HG03045 (cell line): ENCODE measurements at regions not wholly inside any gene's neighbourhood (a gene's known extent, or its start where the extent isn't known, plus 50 kb on each side); places are given as distances from the start of the nearest gene placed in this dataset.
A peak's percentile ranks its signal among the peaks of the same experiment; 100 is the strongest.
"Not testable (repeated sequence)": the region's sequence is repeated elsewhere in the genome, so short reads cannot be mapped to it uniquely, and the experiment has no call there.

ENCODE experiments used
- ATAC-seq: cut with Tn5 transposase; IDR thresholded peaks from one replicate; pipeline ENCODE4 v1.9.1; 2021; ENCODE audit warnings: mild to moderate bottlenecking, moderate library complexity; ENCODE audit not compliant: unreplicated experiment

DNA sequence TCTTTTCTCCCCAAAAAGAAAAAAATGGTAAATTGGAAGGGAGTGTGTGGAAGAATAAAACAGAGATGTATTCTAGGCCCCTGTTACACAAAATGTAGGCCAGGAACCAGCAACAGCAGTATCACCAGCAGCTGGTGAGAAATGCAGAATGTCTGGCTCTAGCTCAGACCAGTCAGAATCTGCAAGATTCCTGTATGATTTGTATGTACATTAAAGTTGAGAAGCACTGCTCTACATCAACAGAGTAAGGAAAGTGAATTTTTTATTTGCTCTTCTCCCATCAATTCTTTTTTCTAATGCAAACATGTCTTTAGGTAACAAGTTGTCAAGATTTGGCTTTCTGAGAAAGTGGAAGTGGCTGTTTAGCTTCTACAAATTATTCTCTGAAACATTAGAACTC is 235.4 kb upstream of the FANCL start:
- no peak for ATAC-seq

GRCh38 chr2:58475756-58476155 is 234.6 kb upstream of the FANCL start:
- no peak for ATAC-seq

DNA sequence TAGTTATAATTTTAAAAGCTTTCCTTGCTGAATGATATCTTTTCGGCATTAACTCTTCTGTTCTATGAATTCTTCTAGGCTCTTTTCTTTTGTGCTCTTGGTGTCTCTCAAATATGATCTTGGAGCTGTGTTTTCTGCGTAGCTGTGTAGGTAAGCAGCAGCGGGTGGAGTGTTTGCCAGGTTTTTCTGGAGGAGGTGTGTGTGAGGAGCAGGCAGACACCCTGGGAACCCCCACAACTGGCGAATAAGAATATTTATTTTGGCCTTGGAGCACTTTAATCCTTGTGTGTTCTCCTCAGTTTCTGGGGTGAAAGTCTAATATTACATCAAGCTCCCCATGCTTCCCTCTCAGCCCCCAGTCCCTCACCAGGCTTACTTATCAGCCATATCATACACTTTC is 232.0 kb upstream of the FANCL start:
- no peak for ATAC-seq

DNA sequence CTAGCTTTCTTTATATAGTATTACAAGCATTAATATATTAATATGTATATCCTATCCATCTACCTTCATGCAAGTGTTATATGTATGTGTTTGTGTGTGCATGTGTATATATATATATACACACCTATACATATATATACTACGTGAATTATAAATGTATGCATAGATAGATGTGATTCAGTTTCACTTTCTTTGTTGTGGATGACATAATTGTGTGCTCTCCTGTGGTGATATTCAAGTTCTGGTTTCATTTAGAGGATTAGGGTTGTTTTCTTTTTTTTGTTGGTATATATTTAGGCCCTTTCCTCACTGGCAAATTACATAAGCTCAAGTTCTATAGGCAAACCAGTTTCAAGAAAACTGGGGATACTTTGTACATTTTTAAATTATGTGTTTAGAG is 225.7 kb upstream of the FANCL start:
- no peak for ATAC-seq

DNA sequence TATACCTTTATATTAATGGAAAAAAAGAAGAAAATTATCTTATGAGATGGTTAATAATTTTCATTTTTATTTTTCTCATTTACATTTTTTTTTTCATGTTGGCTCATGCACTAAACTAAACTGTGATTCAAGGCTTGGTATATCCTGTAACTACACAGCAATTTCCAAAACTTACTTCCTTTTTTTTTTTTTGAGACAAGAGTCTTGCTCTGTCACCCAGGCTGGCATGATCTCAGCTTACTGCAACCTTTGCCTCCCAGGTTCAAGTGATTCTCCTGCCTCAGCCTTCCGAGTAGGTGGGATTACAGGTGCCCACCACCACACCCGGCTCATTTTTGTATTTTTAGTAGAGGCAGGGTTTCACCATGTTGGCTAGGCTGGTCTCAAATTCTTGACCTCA is 224.9 kb upstream of the FANCL start:
- not testable (repeated sequence) for ATAC-seq

- ATAC-seq: no peak
These were observed 219.5 kb upstream of the FANCL start for GRCh38 chr2:58460670-58461069.

DNA sequence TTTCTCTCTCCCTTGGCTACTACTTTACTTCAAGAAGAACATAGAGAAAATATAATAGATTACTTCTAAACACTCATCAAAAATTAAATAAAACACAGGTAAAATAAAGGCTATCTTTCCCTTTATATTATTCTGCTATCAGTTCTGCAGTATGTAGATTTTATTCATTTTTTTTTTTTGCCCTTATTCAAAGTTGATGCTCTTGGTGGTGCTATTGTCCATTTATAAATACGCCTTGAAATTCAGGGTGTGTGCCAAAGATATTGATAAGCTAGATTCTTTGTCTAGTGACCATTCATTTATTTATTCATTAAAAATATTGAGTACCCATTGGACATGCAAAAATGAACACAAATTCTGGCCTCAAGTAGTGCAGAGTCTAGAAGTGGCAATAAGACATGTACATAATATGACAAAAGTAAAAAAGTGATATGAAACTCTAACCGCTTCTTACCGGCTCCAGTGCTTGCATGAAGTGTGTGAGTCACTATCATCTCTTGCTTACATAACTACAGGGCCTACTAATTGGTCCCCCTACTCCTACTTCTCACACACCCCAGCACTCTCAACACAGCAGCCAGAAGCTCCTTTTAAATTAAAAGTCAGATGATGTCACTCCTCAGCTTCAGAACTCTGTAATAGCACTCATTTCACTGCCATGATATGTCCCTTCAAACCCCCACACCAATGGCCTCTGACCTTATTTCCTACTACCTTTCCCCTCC is 208.3 kb upstream of the FANCL start:
- peak; percentile 71 for ATAC-seq

- ATAC-seq: no peak
These were observed 207.7 kb upstream of the FANCL start for GRCh38 chr2:58448845-58449244.

- ATAC-seq: peak; percentile 56
These were observed 207.0 kb upstream of the FANCL start for GRCh38 chr2:58448065-58448507.

- ATAC-seq: no peak
These were observed 206.5 kb upstream of the FANCL start for GRCh38 chr2:58447586-58447985.

GRCh38 chr2:58441643-58442042 is 200.5 kb upstream of the FANCL start:
- ATAC-seq: no peak

GRCh38 chr2:58436872-58437271 is 195.7 kb upstream of the FANCL start:
- no peak for ATAC-seq

DNA sequence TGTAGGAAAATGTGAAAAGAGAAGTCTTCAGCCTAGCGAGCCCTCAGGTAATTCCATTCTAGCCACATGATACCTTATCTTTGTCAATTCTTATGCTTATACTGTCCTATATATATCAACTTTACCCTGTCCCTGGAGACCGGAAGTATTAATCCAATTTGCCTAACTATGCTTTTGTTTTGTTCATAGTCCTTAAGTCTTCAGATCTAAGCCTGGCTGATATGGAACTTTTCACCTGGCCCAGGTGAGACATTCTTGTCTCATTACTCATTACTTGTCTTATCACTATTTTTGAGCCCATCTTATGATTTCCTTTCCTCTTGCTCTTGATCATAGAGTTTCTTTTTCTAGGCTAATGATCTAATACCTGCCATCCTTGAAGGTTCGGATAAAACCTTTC is 194.1 kb upstream of the FANCL start:
- ATAC-seq: no peak

DNA sequence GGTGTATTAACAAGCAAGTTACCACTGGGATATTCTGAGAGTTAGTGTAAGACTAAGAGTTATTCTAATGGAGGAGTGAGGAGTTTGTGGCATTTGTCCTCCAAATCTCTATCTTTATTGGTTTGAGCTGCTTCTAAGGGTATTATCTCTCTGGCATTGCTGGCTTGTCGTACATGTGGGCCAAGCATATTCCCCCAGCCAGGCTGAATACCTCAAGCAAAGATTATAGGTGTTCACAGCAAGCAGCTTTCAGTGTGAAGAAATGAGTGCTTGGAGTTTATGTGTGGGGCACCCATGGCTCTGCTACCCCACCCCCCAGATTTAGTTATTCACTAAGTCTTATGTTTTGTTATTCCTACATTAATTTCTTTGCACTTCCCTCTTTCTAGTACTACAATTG is 193.6 kb upstream of the FANCL start:
- ATAC-seq: no peak

DNA sequence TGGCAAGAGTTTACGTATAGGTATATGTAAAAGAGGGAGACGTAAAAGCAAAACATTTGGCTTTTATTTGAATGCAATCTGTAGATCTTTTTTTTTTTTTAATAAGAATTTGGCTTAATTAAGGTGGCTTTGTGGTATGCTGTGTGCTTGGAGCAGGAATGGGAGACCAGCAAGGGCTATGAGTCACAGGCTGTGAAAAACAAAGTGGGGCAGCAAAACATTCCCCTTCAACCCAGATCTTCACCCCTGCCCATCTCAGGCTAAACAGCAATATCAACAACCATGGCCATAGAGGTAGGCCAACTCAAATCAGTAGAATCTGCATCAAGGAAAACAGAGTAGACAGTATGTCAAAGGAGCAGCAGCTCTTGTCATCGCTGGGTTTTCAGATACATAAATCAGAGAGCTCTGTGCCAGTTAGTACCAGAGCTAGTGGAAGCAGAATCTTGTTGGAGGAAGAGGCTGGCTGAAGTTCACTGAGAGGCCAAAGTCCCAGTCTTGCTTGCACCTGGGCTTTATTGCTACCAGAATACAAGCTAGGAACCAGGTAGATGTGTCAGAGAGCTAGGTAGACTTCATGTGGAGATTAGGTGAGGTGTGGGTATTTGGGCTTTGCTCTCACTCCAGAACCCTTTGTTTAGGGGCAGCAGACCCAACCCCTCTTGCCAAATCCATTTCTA is 191.5 kb upstream of the FANCL start:
- no peak for ATAC-seq

DNA sequence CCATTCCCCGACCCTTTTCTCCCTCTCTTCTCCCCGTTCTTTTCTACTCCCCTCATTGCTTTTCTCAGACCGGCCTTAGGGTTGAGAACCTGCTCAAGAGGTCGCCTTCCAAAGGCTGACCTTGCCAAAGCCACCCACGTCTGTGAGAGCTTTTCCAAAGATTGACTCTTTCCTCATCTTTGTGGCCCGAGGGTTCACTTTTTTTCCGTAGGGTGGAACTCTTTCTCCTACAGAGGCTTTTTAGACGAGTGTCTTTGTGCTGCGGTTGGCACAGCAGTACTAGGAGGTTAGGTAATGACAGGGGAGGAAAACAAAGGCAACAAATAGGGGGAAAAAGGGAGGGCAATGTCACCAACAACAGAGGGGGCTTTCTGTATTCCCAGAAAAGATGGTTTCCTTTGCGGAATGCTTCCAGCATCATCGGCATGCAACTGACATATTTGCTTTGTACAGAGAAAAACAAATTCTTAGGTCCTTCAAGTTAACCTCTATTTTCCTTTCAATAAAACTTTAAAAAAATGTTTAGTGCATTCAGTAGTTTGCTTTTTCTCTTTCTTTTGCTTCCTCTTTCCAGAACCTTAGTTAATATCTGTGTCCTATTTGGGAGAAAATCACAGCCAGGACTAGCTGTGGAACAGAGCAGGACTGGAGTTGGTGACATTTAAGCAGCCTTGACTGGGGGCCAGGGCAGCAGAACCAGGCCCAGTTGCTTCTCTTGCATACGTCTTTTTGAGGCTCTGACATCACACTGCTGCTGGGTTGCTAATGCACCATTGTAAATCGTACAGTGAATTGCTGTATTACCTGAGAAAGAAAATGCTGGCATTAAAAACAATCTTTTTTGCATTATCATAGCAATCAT is 188.1 kb upstream of the FANCL start:
- ATAC-seq: no peak

DNA sequence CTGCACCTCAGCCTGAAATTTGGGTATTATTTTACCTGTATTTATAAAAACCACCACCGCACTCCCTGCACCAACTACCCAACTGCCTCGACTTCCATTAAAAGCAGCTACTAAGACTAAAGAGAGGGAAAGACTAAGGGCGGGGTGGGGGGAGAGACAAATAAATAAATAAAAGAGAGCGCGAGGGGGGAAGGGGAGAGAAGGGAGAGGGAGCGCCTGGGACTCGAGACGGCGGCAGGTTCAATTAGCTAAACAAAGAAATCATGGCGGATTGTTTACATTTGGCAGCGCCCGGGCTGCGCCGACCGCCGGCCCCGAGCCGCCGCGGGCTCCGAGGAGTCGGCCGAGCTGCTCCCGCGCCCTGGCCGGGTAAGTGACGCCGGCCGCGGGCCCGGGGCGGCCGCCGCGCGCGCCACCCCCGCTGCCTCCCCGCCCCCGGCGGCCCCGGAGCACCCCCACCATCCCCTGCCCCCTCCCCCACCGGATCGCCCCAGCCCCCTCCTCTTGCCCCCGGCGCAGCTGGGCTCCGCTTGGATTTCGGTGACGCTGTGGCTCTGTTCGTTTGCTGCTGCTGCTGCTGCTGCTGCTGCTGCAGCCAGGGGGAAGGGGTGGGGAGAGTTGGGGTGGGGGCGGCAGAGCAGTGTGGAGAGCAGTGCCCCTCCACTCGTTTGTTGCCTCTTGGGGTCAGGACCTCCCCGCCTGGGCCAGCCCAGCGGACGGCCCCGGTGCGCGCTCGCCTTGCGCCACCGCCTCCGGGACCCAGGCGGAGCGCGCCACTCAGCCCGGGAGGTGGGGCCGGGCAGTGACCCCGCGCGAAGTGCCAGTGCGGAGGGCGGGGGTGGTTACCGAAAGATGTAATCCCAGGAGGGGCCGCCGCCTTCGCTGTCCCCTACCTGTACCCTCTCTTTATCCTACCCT is 187.2 kb upstream of the FANCL start:
- ATAC-seq: no peak

- ATAC-seq: no peak
These were observed 186.5 kb upstream of the FANCL start for GRCh38 chr2:58427572-58428095.

GRCh38 chr2:58425368-58425767 is 184.2 kb upstream of the FANCL start:
- ATAC-seq: no peak

DNA sequence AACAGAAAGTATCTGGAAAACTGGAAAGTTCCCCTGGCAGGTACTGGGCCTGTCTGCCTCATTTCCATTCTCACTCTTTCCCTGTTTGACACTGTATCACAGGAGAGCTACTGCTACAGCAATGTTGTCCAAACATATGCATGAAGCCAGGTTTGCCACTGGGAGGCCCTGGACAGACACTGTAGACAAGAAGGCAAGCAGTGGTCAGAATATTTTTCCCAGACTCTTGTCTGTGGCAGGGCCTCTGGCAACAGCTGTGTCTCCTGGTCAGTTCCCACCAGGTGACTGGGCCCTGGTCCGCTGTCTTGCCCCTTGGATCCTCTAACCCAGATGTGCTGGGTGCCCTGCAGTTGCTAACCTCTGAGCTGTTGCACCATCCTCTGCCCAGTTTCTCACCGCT is 178.9 kb upstream of the FANCL start:
- ATAC-seq: no peak
